ENCODE measurements at regions not wholly inside any gene's neighbourhood (a gene's known extent, or its start where the extent isn't known, plus 50 kb on each side); places are given as distances from the start of the nearest gene placed in this dataset.
"Not testable (repeated sequence)": the region's sequence is repeated elsewhere in the genome, so short reads cannot be mapped to it uniquely, and the experiment has no call there.

DNA sequence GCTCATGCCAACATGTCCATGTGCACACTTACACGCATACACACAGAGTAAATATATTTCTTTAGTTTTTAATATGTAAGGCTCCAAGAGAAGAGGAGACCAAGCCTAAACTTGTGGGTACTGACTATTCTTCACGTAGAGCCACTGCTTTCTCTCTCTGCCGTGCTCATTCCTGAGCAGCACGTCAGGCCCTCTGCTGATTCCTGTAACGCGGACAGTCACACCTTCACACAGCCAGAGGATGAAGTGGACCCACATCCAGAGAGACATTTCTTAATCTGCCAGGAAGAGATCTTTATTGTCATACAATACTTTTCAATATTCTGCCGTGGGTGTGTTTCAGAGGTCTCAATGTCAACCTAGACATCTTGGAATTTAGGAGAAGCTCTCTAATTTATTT lies 560.7 kb downstream of the STK39 start:
- no peak for DNase-seq (ENCODE audit: low spot score)

DNA sequence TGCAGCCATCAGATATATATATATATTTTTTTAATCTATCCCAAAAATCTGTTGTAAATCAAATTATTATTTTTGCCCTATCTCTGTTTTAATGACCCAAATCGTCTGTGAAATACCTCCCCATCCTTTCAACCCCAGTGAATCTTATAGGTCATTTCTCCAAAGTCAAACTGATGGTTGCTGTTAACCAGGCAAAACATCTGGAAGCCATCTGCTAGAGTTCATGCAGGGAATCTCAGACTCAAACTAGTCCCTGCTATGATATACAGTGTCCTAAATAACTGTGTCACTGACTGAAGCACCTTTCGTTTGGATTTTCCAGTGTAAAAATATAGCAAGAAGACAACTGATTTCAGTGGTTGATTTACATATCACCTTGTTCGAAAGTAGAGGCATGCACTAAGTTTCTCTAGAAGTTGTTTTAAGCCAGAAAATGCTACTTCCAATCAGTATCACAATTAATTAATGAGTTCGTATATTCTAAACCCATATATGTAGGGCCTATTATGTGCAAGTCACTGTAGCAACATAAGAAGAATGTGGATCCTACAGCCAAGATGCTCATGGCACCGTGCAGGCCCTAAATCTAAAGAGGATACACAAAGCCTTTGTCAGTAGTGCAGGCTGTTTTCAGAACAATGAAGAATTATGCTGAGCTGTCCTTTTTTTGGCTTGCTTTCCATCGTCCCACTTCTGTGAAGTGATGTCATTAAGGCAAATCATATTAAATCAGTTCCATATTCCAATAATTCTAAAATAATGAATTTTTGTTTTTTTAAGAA lies 566.0 kb downstream of the STK39 start:
- DNase-seq (ENCODE audit: low spot score), result no peak

DNA sequence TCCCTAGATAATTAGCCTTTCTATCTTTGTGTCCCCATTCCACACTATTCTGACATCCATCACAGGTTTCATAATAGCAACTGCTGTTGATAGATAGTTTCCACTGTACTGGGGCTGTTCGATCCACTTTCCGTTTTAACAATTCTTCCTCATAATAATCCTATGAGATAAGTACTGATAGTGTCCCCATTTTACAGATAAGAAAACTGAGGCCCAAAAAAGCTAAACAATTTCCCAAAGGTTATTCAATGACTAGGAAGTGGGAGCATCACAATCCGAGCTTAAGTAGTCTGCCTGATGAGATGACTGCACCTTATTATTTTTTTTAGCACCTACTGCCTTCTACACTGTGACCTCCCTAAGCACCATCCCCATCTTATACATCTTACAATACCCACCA lies 569.2 kb downstream of the STK39 start:
- DNase-seq (ENCODE audit: low spot score), result no peak

DNA sequence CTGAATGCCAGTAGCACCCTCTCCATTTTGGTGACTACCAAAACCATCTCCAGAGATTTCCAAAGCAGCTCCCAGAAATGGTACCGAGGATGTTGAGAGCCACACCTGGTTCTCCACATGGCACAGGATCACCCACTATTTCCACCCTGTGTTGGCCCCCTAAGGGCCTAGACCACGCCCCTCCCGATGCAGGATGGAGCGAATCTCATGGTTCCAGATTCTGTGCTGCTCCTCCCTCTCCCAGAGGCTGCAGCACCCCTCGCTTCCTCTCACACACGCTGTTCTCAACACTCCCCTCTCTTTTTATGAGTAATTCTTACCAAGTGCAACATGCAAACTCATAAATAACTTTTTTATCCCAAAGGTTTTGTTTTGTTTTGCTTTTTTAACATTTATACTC lies 571.5 kb downstream of the STK39 start:
- no peak for DNase-seq (ENCODE audit: low spot score)

DNA sequence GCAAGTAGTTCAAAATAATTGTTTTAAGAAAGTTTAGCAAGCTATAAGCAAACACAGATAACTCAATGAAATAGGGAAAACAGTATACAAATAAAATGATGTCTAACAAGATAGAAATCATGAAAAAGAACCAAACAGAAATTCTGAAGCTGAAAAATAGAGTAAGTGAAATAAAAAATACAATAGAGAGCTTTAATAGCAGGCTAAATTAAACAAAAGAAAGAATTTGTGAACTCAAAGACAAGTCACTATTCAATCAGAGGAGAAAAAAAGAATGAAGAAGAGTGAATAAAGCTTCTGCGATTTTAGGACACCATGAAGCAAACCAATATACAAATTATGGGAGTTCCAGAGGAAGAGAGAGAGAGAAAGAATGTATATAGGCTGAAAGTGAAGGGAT lies 576.8 kb downstream of the STK39 start:
- DNase-seq (ENCODE audit: low spot score), result no peak

DNA sequence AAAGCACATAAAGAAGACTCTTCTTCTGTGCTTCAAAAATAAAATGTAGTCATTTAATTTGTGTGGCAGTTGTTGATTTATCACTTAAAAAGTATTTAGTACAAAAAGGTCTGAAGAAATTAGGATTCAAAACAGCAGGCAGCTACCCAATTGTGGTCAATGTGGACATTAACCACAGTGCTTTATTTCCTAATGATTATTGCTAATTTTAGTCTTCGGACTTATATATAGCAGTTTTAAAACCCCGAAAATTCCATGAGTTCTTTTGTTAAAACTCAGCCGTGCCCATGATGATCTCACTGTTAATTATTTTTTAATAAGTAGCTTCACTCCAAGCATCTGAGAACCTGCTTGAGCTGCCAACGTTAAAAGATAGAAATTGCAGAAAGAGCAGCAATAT lies 594.3 kb downstream of the STK39 start:
- DNase-seq (ENCODE audit: low spot score), result no peak

DNA sequence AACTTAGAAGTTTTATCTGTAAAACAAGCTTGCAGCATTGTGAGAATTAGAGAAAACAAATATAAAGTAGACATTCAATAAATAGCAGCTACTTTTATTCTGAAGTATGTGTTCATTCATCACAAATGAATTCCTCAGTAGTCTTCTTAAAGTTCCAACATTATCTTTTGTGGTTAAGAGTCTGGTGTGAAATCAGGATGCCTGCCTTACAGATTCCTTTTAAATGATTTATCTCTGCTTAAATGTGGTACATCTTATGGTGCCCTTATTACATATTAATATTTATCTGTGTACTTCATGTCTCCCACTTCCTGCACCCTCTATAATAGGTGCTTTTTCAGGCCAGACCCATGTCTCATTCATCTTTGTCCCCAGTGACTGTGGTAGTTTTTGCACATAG lies 595.0 kb downstream of the STK39 start:
- DNase-seq (ENCODE audit: low spot score), result no peak

DNA sequence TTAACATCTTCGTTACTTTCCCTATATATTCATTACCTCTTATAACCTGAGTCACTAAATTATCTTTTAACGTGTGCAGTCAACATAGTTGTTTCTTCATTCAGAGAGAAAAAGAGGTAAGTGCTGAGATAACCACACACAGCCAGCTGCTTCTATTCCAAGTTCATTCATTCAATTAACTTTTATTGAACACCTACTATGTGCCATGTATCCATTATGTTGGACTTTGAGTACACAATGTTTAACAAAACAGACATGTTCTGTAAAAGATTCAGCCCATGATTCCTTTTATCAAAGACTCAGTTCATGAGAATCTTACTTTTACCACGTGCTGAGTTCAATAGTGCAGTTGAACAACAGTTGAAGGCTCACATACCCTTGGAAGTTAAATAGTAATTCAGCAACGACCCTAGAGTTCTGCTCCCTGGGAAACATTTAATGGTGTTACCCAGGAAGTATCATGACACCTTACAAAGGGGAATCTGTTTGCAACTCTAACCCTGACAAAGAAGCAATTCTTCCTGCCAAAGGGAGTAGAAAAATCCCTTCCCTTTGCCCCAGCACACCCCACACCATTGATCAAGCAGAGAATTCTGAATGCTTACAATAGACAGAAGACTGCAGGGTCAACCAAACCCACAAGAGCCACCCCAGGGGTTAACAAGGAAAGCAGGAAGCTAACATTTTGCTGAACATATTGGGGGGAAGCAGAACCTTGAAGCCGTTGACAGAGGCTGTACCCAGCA lies 595.8 kb downstream of the STK39 start:
- no peak for DNase-seq (ENCODE audit: low spot score)

DNA sequence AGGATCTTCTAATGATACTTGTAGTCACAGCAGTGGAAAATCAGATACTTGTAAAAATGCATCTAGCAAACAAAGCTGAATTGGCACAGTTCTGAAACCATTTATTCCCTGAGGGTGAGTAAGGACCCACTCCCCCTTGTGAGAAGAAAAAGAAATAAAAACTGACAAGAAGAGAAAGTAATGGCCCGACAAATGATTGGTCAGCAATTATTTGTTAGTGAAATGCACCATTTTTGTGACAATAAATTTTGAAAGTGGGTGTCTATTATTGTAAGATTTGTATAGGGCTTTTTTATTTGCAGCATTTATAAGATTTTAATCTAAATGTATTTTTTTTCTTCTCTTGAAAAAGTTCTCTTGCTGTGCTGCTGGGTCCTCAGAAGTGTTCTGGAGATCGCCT lies 600.8 kb downstream of the STK39 start:
- no peak for DNase-seq (ENCODE audit: low spot score)

DNA sequence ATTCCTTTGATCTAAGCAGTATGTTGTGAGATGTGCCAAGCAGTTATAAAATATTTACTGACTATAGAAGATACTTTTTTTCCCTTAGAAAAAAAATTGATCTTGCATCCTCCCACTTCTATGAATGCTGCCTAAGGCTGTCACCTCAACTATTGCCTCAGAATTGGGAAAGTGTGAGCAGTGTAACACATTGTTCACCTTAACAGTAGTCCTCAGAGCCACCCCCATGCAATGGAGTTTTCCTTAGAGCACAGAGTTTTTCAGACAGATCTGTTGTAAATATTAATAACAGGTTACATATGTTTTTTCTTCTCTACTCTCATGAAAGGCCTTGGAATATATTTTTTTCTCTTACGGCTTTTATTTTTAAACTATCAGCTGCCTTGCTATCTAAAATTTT lies 607.3 kb downstream of the STK39 start:
- DNase-seq (ENCODE audit: low spot score), result no peak

DNA sequence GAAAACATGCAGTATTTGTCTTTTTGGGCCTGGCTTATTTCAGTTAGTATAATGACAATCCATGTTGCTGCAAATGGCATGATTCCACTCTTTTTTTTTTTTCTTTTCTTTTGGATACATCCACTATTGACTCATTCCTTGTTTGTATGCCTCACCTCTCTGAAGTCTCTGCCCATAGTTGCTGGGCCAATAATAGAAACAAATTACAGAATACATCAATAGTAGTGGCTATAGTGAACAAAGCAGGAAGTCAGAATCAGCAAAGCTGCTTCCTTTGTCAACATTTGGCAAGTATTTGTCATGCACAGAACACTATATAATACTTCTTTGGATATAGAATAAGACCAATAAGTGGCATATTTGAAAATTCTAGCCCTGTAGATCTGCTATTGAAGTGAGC lies 609.7 kb downstream of the STK39 start:
- DNase-seq (ENCODE audit: low spot score), result no peak

DNA sequence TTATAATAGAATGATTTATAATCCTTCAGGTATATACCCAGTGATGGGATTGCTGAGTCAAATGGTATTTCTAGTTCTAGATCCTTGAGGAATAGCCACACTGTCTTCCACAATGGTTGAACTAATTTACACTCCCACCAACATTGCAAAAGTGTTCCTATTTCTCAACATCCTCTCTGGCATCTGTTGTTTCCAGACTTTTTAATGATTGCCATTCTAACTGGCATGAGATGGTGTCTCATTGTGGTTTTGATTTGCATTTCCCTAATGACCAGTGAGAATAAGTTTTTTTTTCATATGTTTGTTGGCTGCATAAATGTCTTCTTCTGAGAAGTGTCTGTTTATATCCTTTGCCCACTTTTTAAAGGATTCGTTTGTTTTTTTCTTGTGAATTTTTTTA lies 615.1 kb downstream of the STK39 start:
- not testable (repeated sequence) for DNase-seq (ENCODE audit: low spot score)

DNA sequence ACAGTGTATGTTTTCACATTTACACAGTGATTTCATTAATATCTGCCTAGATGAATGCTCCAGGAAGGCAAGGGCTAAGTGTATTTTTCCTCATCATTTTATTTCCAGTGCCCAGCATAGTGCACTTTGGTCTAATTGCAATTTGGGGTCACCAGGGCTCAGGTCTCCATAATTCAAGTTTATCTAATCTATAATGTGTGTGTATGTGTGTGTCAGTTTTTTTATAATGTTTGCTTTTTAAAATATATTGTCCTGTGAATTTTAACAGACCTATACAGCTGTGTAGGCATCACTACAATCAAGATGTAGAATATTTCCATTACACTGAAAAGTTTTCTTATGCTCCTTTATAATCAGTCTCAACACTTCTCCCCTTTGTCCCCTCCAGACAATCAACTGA lies 620.4 kb downstream of the STK39 start:
- DNase-seq (ENCODE audit: low spot score), result no peak

DNA sequence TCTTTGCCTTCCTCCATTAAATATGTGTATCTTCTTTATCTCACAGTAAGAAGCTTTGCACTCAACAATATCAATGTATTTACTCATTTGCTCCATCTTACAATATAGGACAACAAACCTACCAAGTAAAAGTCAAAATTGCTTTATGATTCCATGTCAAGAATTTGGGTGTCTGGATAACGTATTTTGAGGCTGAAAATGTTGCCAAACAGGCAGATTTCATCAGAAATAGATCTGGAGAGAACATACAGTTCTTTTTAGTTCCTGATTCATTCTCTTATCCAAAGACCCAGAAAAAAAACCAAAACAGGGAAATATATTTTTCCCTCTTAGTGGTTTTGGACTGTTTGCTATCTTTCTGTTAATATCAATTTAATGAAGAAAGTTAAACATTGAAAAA lies 621.1 kb downstream of the STK39 start:
- DNase-seq (ENCODE audit: low spot score), result no peak

DNA sequence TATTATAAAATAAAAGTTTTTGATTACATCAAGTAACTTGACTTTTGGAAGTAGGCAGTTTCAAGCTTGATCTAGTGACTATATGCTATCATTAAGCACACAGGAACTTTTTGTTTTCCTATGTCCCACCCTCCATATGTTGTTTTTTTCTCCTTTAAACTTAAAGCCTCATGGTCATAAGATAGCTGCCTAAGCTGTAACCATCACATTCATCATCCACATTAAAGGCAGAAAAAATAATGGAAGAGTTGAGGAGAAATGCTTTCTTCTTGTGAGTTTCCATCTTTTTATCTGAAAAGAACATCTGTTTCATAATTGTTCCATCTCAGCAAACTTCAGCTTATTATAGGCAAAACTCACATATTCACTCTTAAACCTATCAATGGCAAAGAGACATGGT lies 630.4 kb downstream of the STK39 start:
- DNase-seq (ENCODE audit: low spot score), result no peak

DNA sequence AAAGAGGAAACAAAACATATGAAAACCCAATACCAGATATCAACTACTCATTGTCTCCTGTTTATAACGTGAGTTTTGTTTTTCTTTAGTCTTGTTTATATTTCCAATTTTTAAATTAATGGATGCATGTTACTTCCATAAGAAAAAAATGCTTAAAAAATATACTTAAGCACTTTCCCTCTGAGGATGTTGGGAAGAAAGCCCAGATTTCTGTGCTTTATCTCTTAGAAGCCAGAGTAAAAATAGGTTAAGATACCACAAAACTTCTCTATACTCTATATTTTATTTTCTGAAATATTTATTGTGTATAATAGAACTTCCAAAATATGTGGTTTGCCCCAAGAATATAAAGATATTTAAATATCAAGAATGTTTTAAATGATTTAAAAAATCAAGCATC lies 633.9 kb downstream of the STK39 start:
- DNase-seq (ENCODE audit: low spot score), result no peak

DNA sequence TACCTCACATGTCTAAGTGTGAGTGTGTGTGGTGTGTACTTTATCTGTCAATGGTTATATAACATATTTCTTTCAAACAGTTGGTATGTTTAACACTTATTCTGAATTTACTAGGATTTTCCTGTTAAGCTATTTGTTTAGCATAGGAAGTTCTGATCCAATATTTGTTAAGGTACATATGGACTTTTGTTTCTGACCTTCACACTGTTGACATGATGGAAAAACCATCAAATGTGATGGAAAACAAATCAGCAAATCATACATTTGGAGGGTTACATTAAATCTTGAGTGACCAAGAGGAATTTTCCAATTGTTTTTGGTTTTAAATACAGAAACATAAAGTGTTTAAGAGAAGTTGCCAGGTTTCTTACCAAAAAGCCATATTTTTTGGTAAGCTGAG lies 638.9 kb downstream of the STK39 start:
- DNase-seq (ENCODE audit: low spot score), result no peak

DNA sequence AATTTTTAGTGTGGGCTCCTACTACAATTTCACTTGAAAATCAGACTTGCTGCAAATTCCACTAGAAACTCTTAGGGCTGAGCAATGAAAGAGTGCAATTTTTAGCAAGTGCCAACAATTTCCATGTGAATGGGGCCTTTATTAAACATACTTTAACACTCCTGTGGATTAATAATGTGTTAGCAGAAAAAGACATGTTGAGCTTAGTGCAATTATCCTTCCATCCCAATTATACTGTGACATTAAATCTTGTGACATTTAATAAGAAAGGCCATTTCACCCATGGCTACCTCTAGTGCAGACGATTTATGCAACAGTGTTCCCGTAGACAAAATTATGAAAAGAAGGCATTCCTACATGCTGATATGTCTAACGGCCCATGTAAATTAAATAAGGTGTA lies 639.7 kb downstream of the STK39 start:
- no peak for DNase-seq (ENCODE audit: low spot score)

DNA sequence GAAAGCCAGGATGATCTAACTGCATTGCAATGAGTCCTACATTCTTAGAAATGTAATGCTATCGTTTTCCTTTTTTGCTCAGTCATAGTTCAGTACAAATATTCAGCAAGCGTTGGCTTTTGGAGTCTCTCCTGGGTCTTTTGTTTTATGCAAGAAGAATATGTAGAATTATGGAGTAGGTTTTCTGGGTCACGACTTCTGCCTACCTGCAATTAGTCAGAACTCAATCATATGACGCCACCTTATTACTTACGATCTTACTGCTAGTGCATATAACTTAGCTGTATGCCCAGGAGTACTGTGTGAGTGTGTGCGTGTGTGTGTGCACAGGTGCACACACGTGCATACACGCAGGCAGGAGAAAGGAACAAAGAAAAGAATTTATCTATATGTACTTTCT lies 640.2 kb downstream of the STK39 start:
- DNase-seq (ENCODE audit: low spot score), result no peak

DNA sequence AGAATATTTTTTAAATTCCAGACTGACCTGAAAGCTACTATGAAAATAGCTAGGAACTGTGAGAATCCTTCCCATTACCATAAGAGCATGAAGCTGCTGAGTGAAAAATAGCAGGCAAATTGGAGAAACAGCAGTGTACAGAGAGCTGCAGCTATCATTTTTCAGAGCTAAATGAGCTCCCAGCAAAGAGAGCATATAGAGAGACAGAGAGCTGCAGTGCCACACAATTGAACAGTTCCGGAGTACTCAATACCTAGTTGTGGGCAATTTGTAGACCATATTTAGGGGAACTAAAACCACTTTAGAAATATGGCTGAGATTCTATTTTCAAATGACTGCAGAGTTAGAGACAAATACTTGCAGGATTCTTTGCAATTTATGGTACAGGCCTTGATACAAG lies 645.3 kb downstream of the STK39 start:
- no peak for DNase-seq (ENCODE audit: low spot score)

DNA sequence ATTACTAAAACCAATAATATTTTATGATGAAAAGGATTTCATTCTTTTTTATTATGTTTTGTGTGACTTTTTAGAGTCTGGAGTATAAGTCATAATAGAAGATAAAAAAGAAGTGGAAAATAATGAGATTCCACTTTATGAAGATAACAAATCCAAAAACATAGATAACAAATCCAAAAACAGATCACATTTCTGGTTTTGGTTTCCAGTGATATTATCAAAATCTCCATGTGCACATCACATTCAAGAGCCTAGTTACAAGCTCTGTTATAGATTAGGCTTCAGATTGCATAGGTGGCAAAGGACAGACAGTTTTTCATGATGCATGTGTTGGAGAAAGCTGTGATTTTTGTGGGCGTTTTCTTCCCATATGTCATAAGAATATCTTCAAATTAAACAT lies 648.2 kb downstream of the STK39 start:
- DNase-seq (ENCODE audit: low spot score), result no peak

DNA sequence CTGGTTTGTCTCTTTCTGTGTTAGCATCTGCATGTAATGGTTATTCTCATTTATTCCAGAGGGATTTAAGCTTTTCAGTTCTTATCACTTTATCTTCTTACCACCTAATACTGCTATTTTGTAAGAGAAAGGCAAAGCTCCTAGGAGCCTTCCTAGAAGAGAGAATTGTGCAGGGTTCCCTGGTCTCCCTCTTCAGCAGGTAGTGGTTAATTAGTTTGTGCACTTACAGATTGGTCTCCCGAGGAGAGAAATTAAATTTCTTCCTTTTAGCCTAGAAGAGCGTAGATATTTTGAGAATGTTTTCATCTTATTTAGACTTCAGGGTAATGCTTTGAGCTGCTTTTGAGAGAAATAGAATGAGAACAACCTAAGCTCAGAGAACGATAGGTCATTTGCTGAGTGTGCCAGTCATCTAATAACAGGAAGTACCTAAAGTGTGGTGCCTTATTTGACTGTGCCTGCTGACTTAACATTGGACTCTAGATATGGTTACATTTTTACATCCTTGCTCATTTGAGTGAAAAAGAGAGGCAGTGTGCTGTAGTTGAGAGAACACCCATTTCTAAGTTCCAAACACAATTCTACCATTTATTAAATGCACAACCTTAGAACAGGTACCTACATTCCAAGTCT lies 651.4 kb downstream of the STK39 start:
- DNase-seq (ENCODE audit: low spot score), result no peak

DNA sequence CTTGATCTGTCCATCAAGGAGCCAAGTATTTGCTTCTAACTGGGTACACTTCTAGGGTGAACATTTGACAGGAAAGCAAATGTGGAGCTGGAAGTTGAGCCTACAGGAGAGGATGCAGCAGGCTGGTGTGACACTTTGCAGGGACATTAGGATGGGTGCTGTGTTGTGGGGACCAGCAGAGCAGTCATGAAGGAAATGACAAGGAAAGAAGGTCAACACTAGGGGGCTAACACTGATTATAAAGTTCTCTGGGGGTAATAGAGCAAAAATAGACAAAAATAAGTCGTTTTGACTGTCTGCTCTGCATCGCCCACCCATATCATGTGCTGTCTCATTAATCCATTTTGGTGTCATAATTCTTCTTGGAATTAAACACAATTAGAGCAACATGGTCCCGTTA lies 652.4 kb downstream of the STK39 start:
- DNase-seq (ENCODE audit: low spot score), result no peak

All from mucosa of gallbladder (tissue), 1 donor.